HepG2 (cell line): ENCODE measurements at regions not wholly inside any gene's neighbourhood (a gene's known extent, or its start where the extent isn't known, plus 50 kb on each side); places are given as distances from the start of the nearest gene placed in this dataset.

Source experiments
- POLR2G ChIP-seq: fragments of 200-400 bp; formaldehyde crosslinking; IDR thresholded peaks from 2 replicates; pipeline ENCODE4 v1.6.1; 2018; ENCODE audit warnings: mild to moderate bottlenecking, low read depth, low read length, moderate library complexity
- SMYD3 ChIP-seq: sonication (generic); formaldehyde crosslinking; IDR thresholded peaks from 2 replicates; pipeline ENCODE4 v1.8.1; 2023; ENCODE audit warnings: mild to moderate bottlenecking, missing genetic modification reagents
- TAF15 ChIP-seq: fragments of 200-400 bp; formaldehyde crosslinking; IDR thresholded peaks from one replicate; pipeline ENCODE4 v1.6.1; 2018; ENCODE audit warnings: mild to moderate bottlenecking, low read depth, low read length; ENCODE audit not compliant: poor library complexity, severe bottlenecking
- ZNF30 ChIP-seq: sonication (generic); formaldehyde crosslinking; IDR thresholded peaks from 2 replicates; pipeline ENCODE4 v1.5.0; 2020; ENCODE audit warnings: mild to moderate bottlenecking, missing genetic modification reagents

GRCh38 chr10:113434950-113435349, 117.9 kb upstream of the HABP2 start:
- TF ChIP-seq POLR2G = no peak
- no peak for TF ChIP-seq ZNF30 (CRISPR knock-in tag)
- no peak for TF ChIP-seq SMYD3 (CRISPR knock-in tag)
- no peak for TF ChIP-seq TAF15
